OCI-LY7 (cell line): ENCODE measurements at regions not wholly inside any gene's neighbourhood (a gene's known extent, or its start where the extent isn't known, plus 50 kb on each side); places are given as distances from the start of the nearest gene placed in this dataset.

Experiments used
- EZH2phosphoT487 ChIP-seq: fragments of 200-600 bp; sonication (generic); IDR thresholded peaks from 2 replicates; pipeline ENCODE4 v1.6.1; 2018; ENCODE audit warnings: low read depth, borderline replicate concordance, mild to moderate bottlenecking, mixed run types, antibody characterized with exemption, low read length, moderate library complexity, mixed read lengths
- TF ChIP-seq, protein P1 (sequence below): fragments of 200-600 bp; sonication (generic); conservative IDR thresholded peaks from 2 replicates; pipeline ENCODE4 v1.5.1; 2014; ENCODE audit warnings: mild to moderate bottlenecking, antibody characterized with exemption, low read length, moderate library complexity, mixed read lengths

DNA sequence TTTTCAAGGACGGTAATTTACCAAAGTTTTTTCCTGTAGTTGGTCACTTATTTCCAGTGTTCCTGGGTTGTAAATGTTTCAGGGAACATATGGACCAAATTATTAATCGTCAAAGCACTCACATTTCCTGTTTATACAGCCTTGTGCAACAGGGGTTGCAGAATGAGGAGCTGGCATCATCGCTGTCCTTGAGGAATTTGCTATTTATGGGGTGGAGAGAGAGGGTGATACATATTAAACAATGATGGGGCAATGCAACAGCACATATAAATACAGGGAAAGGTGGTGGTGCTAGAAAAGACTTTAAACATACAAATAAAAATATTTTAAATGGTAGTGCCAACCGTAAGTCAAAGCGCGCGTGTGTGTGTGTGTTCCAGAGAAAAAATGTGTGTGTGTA lies 369.8 kb downstream of the NPHP4 start:
- TF ChIP-seq, protein P1, sequence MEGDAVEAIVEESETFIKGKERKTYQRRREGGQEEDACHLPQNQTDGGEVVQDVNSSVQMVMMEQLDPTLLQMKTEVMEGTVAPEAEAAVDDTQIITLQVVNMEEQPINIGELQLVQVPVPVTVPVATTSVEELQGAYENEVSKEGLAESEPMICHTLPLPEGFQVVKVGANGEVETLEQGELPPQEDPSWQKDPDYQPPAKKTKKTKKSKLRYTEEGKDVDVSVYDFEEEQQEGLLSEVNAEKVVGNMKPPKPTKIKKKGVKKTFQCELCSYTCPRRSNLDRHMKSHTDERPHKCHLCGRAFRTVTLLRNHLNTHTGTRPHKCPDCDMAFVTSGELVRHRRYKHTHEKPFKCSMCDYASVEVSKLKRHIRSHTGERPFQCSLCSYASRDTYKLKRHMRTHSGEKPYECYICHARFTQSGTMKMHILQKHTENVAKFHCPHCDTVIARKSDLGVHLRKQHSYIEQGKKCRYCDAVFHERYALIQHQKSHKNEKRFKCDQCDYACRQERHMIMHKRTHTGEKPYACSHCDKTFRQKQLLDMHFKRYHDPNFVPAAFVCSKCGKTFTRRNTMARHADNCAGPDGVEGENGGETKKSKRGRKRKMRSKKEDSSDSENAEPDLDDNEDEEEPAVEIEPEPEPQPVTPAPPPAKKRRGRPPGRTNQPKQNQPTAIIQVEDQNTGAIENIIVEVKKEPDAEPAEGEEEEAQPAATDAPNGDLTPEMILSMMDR, result no peak
- no peak for TF ChIP-seq EZH2phosphoT487
